ENCODE measurements at regions not wholly inside any gene's neighbourhood (a gene's known extent, or its start where the extent isn't known, plus 50 kb on each side); places are given as distances from the start of the nearest gene placed in this dataset.

- Histone ChIP-seq H2AFZ (ENCODE audit: low read length) (no peak overlapping the region), H3K4me1 (ENCODE audit: insufficient read depth, low read length, poor library complexity, severe bottlenecking) (no peaks in the 10 kb centered on the region), H3K36me3 (ENCODE audit: insufficient read depth, low read length) (no peaks in the 10 kb centered on the region), H3K9me3 (ENCODE audit: low read length) (no peaks in the 10 kb centered on the region), H3K9me2 (ENCODE audit: insufficient read depth, low read length) (no peaks in the 10 kb centered on the region), H4K20me1 (ENCODE audit: insufficient read depth, low read length) (no peaks in the 10 kb centered on the region), H3K79me2 (ENCODE audit: insufficient read depth, low read depth, low read length) (no peaks in the 10 kb centered on the region), H3K27ac (ENCODE audit: low read depth, low read length, poor library complexity, severe bottlenecking) (no peak overlapping the region), H3K4me3 (ENCODE audit: low read depth, low read length, poor library complexity, severe bottlenecking) (no peak overlapping the region), H3K4me2 (ENCODE audit: low read length) (no peak overlapping the region)
- POLR2A ChIA-PET, result interaction anchor here (0.7 kb wide), 1 partner anchor 790 kb away, joined by 3 read pairs; no protein-coding TSS in a partner anchor
- TF ChIP-seq EZH2phosphoT487 (IDR thresholded peaks at IDR 0.05; ENCODE audit: borderline replicate concordance, low read depth, low read length), result no peak
- TF ChIP-seq, protein P1, sequence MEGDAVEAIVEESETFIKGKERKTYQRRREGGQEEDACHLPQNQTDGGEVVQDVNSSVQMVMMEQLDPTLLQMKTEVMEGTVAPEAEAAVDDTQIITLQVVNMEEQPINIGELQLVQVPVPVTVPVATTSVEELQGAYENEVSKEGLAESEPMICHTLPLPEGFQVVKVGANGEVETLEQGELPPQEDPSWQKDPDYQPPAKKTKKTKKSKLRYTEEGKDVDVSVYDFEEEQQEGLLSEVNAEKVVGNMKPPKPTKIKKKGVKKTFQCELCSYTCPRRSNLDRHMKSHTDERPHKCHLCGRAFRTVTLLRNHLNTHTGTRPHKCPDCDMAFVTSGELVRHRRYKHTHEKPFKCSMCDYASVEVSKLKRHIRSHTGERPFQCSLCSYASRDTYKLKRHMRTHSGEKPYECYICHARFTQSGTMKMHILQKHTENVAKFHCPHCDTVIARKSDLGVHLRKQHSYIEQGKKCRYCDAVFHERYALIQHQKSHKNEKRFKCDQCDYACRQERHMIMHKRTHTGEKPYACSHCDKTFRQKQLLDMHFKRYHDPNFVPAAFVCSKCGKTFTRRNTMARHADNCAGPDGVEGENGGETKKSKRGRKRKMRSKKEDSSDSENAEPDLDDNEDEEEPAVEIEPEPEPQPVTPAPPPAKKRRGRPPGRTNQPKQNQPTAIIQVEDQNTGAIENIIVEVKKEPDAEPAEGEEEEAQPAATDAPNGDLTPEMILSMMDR (conservative IDR thresholded peaks at IDR 0.05; ENCODE audit: low read length), result no peak
- DNase-seq (ENCODE audit: low spot score), result no peak
- intact Hi-C loops (cut with micrococcal nuclease; ENCODE audit: unreplicated experiment), result no loop called here
- CTCF ChIA-PET (ENCODE audit: unreplicated experiment), result no interaction called here
- BruUV-seq (replicated peaks), result no TSS peak
These were observed 262.6 kb downstream of the ATPSCKMT start for GRCh38 chr5:9987101-9987500.

DNA sequence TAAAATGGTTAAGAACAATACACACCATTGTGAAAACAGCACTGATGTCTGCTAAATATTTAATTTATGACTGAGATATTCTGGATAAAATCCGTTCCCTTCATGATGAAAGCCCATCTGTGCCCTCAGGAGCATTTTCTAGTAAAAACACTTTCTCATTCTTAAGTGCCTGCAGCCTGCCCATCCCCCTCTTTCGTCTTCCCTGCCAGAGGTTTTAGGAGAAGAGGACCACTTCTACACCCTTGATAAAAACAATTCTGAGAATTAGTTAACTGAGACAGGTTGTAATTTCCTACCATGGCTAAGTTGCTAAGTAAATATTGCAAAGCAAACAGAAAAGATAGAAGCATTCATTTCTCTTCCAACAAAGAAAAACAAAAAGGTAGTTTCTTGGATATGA, 272.6 kb downstream of the ATPSCKMT start:
- H3K27ac ChIP-seq (ENCODE audit: low read depth, low read length, poor library complexity, severe bottlenecking), result no peak overlapping the region
- intact Hi-C loops (cut with micrococcal nuclease; ENCODE audit: unreplicated experiment), result no loop called here
- no peaks in the 10 kb centered on the region for H3K4me1 ChIP-seq (ENCODE audit: insufficient read depth, low read length, poor library complexity, severe bottlenecking)
- no peaks in the 10 kb centered on the region for H3K9me3 ChIP-seq (ENCODE audit: low read length)
- H2AFZ ChIP-seq (ENCODE audit: low read length), result no peak overlapping the region
- ChIA-PET CTCF (ENCODE audit: unreplicated experiment) (no interaction called here), POLR2A (no interaction called here)
- no peaks in the 10 kb centered on the region for H3K79me2 ChIP-seq (ENCODE audit: insufficient read depth, low read depth, low read length)
- no peaks in the 10 kb centered on the region for H3K36me3 ChIP-seq (ENCODE audit: insufficient read depth, low read length)
- H3K4me3 ChIP-seq (ENCODE audit: low read depth, low read length, poor library complexity, severe bottlenecking), result no peak overlapping the region
- no peak for DNase-seq (ENCODE audit: low spot score)
- no peak overlapping the region for H3K4me2 ChIP-seq (ENCODE audit: low read length)
- TF ChIP-seq, protein P1 (conservative IDR thresholded peaks at IDR 0.05; ENCODE audit: low read length), result no peak
- TF ChIP-seq EZH2phosphoT487 (IDR thresholded peaks at IDR 0.05; ENCODE audit: borderline replicate concordance, low read depth, low read length), result no peak
- no peaks in the 10 kb centered on the region for H4K20me1 ChIP-seq (ENCODE audit: insufficient read depth, low read length)
- no peaks in the 10 kb centered on the region for H3K9me2 ChIP-seq (ENCODE audit: insufficient read depth, low read length)
- no TSS peak for BruUV-seq (replicated peaks)

DNA sequence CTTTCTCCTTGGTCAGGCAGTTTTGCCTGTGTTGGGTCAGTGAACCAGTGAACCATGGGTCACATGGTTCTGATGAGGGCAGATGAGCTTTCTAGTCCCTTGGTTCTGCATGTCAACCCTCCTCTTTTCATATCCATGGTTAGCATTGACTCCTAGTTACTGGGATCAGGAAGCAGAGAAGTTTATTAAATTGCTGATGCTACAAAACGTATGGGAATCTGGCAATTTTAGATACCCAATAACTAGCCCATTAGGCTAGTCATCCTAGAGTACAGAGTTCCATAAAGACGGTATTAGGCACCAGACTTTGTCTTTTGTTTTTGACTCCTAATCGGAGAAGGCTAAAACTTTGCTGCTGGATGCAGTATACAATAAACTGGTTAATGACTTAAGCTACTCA, 273.1 kb downstream of the ATPSCKMT start:
- Histone ChIP-seq H3K4me1 (ENCODE audit: insufficient read depth, low read length, poor library complexity, severe bottlenecking) (no peaks in the 10 kb centered on the region), H3K4me3 (ENCODE audit: low read depth, low read length, poor library complexity, severe bottlenecking) (no peak overlapping the region), H3K27ac (ENCODE audit: low read depth, low read length, poor library complexity, severe bottlenecking) (no peak overlapping the region), H3K9me3 (ENCODE audit: low read length) (no peaks in the 10 kb centered on the region), H3K36me3 (ENCODE audit: insufficient read depth, low read length) (no peaks in the 10 kb centered on the region), H3K9me2 (ENCODE audit: insufficient read depth, low read length) (no peaks in the 10 kb centered on the region), H3K4me2 (ENCODE audit: low read length) (no peak overlapping the region), H2AFZ (ENCODE audit: low read length) (no peak overlapping the region), H3K79me2 (ENCODE audit: insufficient read depth, low read depth, low read length) (no peaks in the 10 kb centered on the region), H4K20me1 (ENCODE audit: insufficient read depth, low read length) (no peaks in the 10 kb centered on the region)
- DNase-seq (ENCODE audit: low spot score), result no peak
- TF ChIP-seq, protein P1 (conservative IDR thresholded peaks at IDR 0.05; ENCODE audit: low read length), result no peak
- no peak for TF ChIP-seq EZH2phosphoT487 (IDR thresholded peaks at IDR 0.05; ENCODE audit: borderline replicate concordance, low read depth, low read length)
- POLR2A ChIA-PET, result no interaction called here
- no TSS peak for BruUV-seq (replicated peaks)
- intact Hi-C loops (cut with micrococcal nuclease; ENCODE audit: unreplicated experiment), result no loop called here
- CTCF ChIA-PET (ENCODE audit: unreplicated experiment), result no interaction called here
